HL-60 (cell line): ENCODE measurements at regions not wholly inside any gene's neighbourhood (a gene's known extent, or its start where the extent isn't known, plus 50 kb on each side); places are given as distances from the start of the nearest gene placed in this dataset.

Experiments
- DNase-seq, 2 experiments: peaks; one replicate each; pipeline ENCODE4 v3.0.0-alpha.2; 2010 to 2020; ENCODE audit warnings: low read depth in 1 of 2, low spot score in 1 of 2
- H3K27ac ChIP-seq: fragments of 250-450 bp; sonication (Bioruptor Pico); replicated peaks from 2 replicates; pipeline ENCODE4 v1.5.1; 2020; ENCODE audit warnings: mild to moderate bottlenecking, moderate library complexity
- H3K27me3 ChIP-seq: fragments of 250-450 bp; sonication (Bioruptor Pico); 2 replicates; pipeline ENCODE4 v1.5.1; 2021; ENCODE audit warnings: mild to moderate bottlenecking, moderate library complexity; ENCODE audit not compliant: insufficient read depth, poor library complexity, severe bottlenecking
- H3K4me3 ChIP-seq: replicated peaks from 2 replicates; pipeline ENCODE4 v1.5.1; 2011; ENCODE audit warnings: mild to moderate bottlenecking, control low read depth, low read length; ENCODE audit not compliant: insufficient read depth
- GABPA ChIP-seq: IDR thresholded peaks from 2 replicates; pipeline ENCODE4 v1.6.1; 2012; ENCODE audit warnings: low read depth
- POLR2AphosphoS5 ChIP-seq: IDR thresholded peaks from 2 replicates; pipeline ENCODE4 v1.6.1; 2012; ENCODE audit warnings: low read depth
- REST ChIP-seq: IDR thresholded peaks from 2 replicates; pipeline ENCODE4 v1.6.1; 2012; ENCODE audit warnings: low read depth; ENCODE audit not compliant: insufficient replicate concordance
- SPI1 ChIP-seq: IDR thresholded peaks from 2 replicates; pipeline ENCODE4 v1.6.1; 2012; ENCODE audit warnings: low read depth, mild to moderate bottlenecking, borderline replicate concordance
- TF ChIP-seq, protein P1 (sequence below): IDR thresholded peaks from one replicate; pipeline ENCODE4 v1.5.1; 2011; ENCODE audit warnings: low read length, control low read depth, inconsistent platforms; ENCODE audit not compliant: insufficient read depth

- no peak overlapping the region for H3K4me3 ChIP-seq
- peaks cover 7% of the 10 kb centered on the region for H3K27me3 ChIP-seq
- no peak overlapping the region for H3K27ac ChIP-seq
- no peak for DNase-seq
- TF ChIP-seq, protein P1, sequence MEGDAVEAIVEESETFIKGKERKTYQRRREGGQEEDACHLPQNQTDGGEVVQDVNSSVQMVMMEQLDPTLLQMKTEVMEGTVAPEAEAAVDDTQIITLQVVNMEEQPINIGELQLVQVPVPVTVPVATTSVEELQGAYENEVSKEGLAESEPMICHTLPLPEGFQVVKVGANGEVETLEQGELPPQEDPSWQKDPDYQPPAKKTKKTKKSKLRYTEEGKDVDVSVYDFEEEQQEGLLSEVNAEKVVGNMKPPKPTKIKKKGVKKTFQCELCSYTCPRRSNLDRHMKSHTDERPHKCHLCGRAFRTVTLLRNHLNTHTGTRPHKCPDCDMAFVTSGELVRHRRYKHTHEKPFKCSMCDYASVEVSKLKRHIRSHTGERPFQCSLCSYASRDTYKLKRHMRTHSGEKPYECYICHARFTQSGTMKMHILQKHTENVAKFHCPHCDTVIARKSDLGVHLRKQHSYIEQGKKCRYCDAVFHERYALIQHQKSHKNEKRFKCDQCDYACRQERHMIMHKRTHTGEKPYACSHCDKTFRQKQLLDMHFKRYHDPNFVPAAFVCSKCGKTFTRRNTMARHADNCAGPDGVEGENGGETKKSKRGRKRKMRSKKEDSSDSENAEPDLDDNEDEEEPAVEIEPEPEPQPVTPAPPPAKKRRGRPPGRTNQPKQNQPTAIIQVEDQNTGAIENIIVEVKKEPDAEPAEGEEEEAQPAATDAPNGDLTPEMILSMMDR: no peak
- TF ChIP-seq SPI1 (no peak), REST (no peak)
These were observed 103.1 kb upstream of the CSF3R start for GRCh38 chr1:36585569-36586548.

DNA sequence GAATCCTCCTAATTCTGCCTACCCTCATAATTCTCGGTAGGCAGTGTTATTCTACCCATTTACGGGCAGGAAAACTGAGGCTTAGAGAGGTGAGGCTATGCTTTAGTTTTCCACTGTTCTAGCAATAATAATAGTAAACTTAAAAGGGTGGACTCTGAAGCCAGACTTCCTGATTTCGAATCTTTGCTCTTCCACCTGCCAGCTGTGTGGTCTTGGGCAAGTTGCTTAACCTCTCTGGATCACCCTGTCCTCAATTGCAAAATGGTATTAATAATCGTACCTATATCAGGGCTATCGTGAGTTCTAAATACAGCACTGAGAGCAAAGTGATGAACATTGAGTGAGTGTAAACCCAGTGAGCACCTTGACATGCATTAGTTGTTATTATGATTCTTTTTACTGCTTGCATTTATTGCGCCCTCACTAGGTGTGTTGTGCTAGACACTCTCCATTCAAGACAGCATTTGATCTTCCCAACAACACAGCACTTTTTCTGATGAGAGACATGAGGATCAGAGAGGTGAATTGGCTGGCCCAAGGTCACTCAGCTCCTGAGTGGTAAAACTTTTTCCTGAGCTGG lies 102.3 kb upstream of the CSF3R start:
- no peak overlapping the region for H3K27ac ChIP-seq
- DNase-seq: no peak

GRCh38 chr1:36583980-36584782 lies 101.5 kb upstream of the CSF3R start:
- Histone ChIP-seq H3K4me3 (no peak overlapping the region), H3K27me3 (peaks cover 7% of the 10 kb centered on the region), H3K27ac (no peak overlapping the region)
- no peak for TF ChIP-seq REST
- no peak for TF ChIP-seq GABPA
- TF ChIP-seq SPI1: no peak
- TF ChIP-seq POLR2AphosphoS5: no peak
- TF ChIP-seq, protein P1: no peak
- no peak for DNase-seq

More for the DNA sequence above, 102.3 kb upstream of the CSF3R start:
- Histone ChIP-seq H3K27me3 (peaks cover 7% of the 10 kb centered on the region), H3K4me3 (no peak overlapping the region)
- TF ChIP-seq POLR2AphosphoS5 (no peak), GABPA (no peak), SPI1 (no peak)
- TF ChIP-seq, protein P1: no peak
